Ammon's horn (tissue), 1 donor: ENCODE measurements at regions not wholly inside any gene's neighbourhood (a gene's known extent, or its start where the extent isn't known, plus 50 kb on each side); places are given as distances from the start of the nearest gene placed in this dataset.
"Not testable (repeated sequence)": the region's sequence is repeated elsewhere in the genome, so short reads cannot be mapped to it uniquely, and the experiment has no call there.

ENCODE experiments used
- DNase-seq: peaks from one replicate; pipeline ENCODE4 v3.0.0-alpha.2; 2016; ENCODE audit warnings: low spot score

DNA sequence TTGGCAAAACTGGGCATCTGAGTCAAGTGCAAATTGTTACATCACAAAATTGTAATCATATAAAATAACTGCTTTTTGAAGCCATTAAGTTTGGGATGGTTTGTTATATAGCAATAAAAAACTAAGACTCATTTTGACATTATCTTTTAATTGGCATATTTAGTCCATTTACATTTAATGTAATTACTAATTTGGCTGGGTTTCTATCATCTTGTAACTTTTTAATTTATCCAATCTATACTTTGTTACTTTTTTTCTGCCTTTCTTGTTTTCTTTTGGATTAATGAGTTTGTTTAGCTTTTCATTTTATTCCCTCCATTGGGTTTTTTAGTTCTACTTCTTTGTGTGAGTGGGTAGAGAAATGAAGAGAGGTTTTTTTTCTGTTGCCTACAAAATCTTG lies 76.3 kb downstream of the DRAM2 start:
- no peak for DNase-seq

DNA sequence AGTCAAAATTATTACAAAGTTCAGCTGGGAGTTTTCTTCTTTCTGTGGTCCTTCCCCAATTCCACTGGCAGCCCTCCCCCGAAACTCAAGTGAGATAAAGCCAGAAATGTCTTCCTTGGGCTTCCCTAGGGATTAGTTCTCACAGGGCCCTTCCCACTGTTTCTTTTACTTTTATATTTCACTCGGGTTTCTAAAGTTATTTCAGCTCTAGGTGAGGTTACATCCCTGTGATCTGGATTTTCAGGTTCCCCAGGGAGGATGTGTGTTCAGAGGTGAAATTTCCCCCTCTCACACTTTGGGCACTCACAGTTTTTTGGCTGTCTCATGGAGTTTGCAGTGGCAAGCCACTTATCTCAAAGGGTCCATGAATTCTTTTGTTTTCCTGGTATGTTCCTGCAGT lies 77.3 kb downstream of the DRAM2 start:
- DNase-seq = no peak

DNA sequence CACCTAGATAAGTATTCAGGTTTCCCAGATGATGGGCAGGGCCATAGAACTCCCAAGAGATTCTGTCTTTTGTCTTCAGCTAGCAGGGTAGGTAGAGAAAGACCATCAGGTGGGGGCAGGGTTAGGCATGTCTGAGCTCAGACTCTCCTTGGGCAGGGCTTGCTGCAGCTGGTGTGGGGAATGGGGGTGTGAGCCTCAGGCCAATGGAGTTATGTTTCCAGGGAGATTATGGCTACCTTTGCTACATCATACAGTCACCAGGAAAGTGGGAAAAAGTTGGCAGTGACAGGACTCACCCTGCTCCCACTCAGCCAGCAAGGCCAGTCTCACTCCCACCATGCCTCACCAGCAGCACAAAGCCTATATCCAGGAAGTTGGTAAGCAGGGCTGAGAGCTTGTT lies 77.8 kb downstream of the DRAM2 start:
- DNase-seq = no peak

DNA sequence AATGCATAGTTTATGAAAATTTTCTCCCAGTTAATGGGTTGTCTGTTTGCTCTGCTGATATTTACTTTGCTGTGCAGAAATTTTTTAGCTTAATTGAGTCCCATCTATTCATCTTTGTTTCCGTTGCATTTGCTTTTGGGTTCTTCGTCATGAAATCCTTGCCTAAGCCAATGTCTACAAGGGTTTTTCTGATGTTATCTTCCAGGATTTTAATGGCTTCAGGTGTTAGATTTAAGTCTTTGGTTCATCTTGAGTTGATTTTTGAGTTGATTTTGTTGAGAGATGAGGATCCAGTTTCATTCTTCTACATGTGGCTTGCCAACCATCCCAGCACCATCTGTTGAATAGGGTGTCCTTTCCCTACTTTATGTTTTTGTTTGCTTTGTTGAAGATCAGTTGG lies 85.2 kb downstream of the DRAM2 start:
- no peak for DNase-seq

DNA sequence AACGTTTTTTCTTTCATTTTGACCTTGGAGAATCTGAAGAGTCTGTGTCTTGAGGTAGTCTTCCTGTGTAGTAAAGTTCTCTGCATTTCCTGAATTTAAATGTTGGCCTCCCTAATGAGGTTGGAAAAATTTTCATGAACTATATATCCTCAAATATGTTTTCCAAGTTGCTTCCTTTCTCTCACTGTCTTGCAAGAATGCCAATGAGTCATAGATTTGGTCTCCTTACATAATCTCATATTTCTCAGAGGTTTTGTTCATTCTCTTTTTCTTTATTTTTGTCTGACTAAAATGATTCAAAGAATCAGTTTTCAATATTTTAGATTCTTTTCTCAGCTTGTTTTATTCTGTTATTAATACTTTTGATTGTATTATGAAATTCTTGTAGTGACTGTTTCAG lies 87.6 kb downstream of the DRAM2 start:
- no peak for DNase-seq

DNA sequence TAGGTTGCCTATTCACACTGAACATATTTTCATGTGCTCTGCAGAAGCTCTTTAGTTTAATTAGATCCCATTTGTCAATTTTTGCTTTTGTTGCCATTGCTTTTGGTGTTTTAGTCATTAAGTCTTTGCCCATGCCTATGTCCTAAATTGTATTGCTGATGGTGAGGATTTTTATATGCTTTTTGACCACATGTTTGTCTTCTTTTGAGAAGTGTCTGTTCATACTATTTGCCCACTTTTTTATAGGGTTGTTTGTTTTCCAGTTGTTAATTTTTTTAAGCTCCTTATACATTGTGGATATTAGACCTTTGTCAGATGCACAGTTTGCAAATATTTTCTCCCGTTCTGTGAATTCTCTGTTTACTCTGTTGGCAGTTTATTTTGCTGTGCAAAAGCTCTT lies 84.5 kb upstream of the LRIF1 start:
- not testable (repeated sequence) for DNase-seq

DNA sequence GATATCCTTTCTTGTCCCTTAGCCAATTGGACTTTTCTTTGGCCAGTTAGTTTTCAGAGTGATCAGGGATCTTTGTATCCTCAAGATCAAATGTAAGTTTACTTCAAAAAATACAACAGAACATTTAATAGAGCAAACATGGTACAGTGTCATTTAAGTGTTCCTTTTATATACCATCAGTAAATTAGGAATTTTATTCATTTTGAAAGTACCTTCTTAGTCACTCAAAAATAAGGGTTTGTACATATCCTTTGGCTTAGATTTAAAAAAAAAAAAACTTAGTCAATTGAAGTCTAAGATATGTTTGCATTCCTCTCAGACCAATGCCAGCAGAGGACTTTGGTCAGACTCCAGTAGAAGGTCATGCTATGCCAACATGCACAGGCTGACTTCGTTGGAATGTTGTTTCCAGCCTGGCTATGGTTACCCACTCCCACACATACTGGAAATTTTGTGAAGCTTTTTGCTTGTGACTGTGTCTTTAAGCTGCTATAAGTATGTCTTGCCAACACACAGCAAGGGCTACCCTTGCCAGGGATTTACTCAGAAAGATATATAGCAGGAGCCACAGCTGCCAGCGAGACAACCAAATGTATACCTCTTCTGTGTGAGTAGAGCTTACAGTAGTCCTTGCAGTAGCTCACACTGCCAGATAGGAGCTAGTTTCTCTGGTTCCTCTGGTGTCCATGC lies 81.5 kb upstream of the LRIF1 start:
- DNase-seq = no peak

DNA sequence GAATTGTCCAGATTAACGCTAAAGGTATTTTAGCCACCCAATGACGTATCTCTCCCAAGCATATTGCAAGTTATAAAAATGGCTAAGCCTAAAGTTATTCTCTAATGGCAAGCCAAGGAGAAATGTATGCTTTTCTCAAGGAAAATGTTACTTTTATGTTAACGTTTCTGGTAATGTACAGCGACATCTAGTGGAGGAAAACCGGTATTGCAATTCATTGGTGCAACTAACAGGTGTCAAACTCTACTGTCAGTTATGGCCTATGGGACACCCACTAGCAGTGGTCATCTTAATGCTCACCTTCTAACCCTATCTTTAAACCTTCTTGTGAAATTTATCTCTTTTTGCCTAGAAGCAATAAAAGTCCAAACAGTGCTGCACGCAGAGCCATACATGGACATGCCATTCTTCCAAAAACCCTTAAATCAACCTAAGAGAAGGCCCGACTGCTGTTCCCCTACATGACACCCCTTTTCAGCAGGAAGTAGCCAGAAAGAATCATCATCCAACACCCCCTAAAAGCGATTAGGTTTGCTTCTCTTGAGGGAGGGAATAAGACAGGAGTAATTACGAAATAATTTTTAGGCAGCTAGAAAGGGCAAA lies 68.7 kb upstream of the LRIF1 start:
- peak; percentile 7 for DNase-seq

DNA sequence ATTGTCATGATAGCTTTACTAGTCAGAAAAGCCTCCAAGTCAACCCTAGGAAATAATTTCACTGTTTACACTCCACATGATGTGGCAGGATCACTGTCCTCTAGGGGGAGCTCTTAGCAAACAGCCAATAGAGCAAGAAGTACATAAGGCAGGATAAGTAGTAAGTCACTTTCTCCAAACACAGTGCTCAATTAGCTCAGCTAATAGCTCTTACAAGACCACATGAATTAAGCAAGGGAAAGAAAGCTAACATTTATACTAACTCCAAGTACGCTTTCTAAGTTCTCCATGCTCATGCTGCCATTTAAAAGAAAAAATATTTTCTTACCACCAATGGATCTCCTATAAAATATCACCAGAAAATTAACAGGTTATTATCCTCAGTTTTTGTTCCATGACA lies 66.9 kb upstream of the LRIF1 start:
- peak; percentile 29 for DNase-seq

DNA sequence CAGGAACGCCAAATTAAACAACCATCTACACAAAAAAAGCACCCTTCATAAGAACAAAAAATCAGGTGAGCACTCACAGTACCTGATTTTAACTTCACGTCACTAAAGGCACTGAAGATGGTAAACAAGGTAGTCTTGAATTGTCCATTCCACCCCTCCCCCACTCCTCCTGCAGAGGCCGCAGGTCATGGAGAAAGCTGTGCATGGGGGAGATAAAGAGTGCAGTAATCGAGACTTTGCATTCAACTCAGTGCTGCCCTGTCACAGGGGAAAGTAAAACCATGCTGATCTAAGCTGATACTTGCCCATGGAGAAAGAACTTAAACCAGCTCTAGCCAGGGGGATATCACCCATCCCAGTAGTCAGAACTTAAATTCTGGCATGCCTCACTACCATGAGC lies 61.4 kb upstream of the LRIF1 start:
- no peak for DNase-seq

DNA sequence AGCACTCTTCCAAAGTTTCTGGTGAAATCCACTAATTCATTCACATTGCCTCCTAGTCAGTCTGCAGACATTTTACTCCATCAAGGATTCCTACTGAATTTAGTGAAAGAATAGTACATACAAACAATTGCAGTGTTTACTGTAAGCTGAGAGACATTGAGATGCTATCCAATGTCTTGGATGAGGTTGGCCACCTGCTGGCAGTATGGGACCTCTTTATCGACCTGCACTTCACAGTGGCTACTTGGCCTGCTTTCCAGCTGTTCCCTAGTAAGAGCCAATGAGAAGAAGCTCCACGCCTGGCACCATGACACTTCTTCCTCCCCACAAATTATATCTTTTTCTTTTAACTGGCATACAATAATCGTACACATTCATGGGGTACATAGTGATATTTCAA lies 51.5 kb upstream of the LRIF1 start:
- DNase-seq = no peak
